Kidney epithelial cell (primary cell): ENCODE measurements at regions not wholly inside any gene's neighbourhood (a gene's known extent, or its start where the extent isn't known, plus 50 kb on each side); places are given as distances from the start of the nearest gene placed in this dataset.

Source experiments
- DNase-seq: peaks from one replicate; pipeline ENCODE4 v3.0.0-alpha.2; 2010; ENCODE audit warnings: low read depth
- H3K27me3 ChIP-seq: 2 replicates; pipeline ENCODE4 v1.6.0; 2011; ENCODE audit warnings: low read length; ENCODE audit not compliant: control insufficient read depth, insufficient read depth
- H3K36me3 ChIP-seq: 2 replicates; pipeline ENCODE4 v1.5.1; 2011; ENCODE audit warnings: low read length; ENCODE audit not compliant: control insufficient read depth, insufficient read depth
- H3K4me3 ChIP-seq: 2 replicates; pipeline ENCODE4 v1.5.1; 2011; ENCODE audit warnings: low read depth, mild to moderate bottlenecking, control low read depth, low read length
- CTCF ChIP-seq: IDR thresholded peaks from 2 replicates; pipeline ENCODE4 v1.5.1; 2011; ENCODE audit warnings: mild to moderate bottlenecking, moderate library complexity, low read length, control low read depth, inconsistent platforms; ENCODE audit not compliant: insufficient read depth, poor library complexity, severe bottlenecking

GRCh38 chr7:28301148-28301641, 111.1 kb upstream of the CREB5 start:
- TF ChIP-seq CTCF, result no peak

GRCh38 chr7:28304290-28304689, 108.0 kb upstream of the CREB5 start:
- H3K36me3 ChIP-seq, result no peaks in the 10 kb centered on the region
- TF ChIP-seq CTCF, result no peak
- DNase-seq, result no peak
- H3K4me3 ChIP-seq, result no peak overlapping the region
- no peaks in the 10 kb centered on the region for H3K27me3 ChIP-seq

More at GRCh38 chr7:28301148-28301641, 111.1 kb upstream of the CREB5 start:
- Histone ChIP-seq H3K4me3 (no peak overlapping the region), H3K27me3 (no peaks in the 10 kb centered on the region), H3K36me3 (no peaks in the 10 kb centered on the region)
- no peak for DNase-seq

- no peak for TF ChIP-seq CTCF
- DNase-seq, result no peak
Measured at GRCh38 chr7:28309704-28310459, 102.4 kb upstream of the CREB5 start.

GRCh38 chr7:28310460-28310848, 101.9 kb upstream of the CREB5 start:
- DNase-seq, result no peak
- TF ChIP-seq CTCF, result no peak
- peaks cover 12% of the 10 kb centered on the region for H3K27me3 ChIP-seq
- H3K36me3 ChIP-seq, result no peaks in the 10 kb centered on the region
- no peak overlapping the region for H3K4me3 ChIP-seq

More at GRCh38 chr7:28309704-28310459, 102.4 kb upstream of the CREB5 start:
- peaks cover 8% of the 10 kb centered on the region for H3K27me3 ChIP-seq
- no peak overlapping the region for H3K4me3 ChIP-seq
- no peaks in the 10 kb centered on the region for H3K36me3 ChIP-seq

GRCh38 chr7:28311670-28312069, 100.6 kb upstream of the CREB5 start:
- H3K36me3 ChIP-seq, result no peaks in the 10 kb centered on the region
- H3K4me3 ChIP-seq, result no peak overlapping the region
- peaks cover 18% of the 10 kb centered on the region for H3K27me3 ChIP-seq
- TF ChIP-seq CTCF, result no peak
- no peak for DNase-seq

- Histone ChIP-seq H3K36me3 (no peaks in the 10 kb centered on the region), H3K4me3 (no peak overlapping the region), H3K27me3 (peaks cover 18% of the 10 kb centered on the region)
- no peak for TF ChIP-seq CTCF
- no peak for DNase-seq
Measured at GRCh38 chr7:28312948-28313347, 99.4 kb upstream of the CREB5 start.
